Common myeloid progenitor, CD34-positive (primary cell): ENCODE measurements at regions not wholly inside any gene's neighbourhood (a gene's known extent, or its start where the extent isn't known, plus 50 kb on each side); places are given as distances from the start of the nearest gene placed in this dataset.

Experiments
- CTCF ChIA-PET: fragments of 350-600 bp; sonication (Branson Sonifier 250); formaldehyde crosslinking; loops from one replicate; lab custom pipeline; 2021; ENCODE audit warnings: antibody characterized with exemption; lab: Charles Lee
- POLR2A ChIA-PET: fragments of 350-600 bp; sonication (Branson Sonifier 250); formaldehyde crosslinking; loops from one replicate; lab custom pipeline; 2021; ENCODE audit warnings: antibody characterized with exemption; lab: Charles Lee
- DNase-seq, 3 donors: peaks; one replicate each; pipeline versions ENCODE4 v3.0.0 to v3.0.0-alpha.2; 2013
- H3K27ac ChIP-seq, 2 experiments: 1 replicate in 1 of 2; 2 replicates in 1 of 2; pipeline ENCODE4 v1.7.0; 2013; ENCODE audit warnings: inconsistent platforms in 2 of 2, low read length in 2 of 2, mild to moderate bottlenecking in 2 of 2, low read depth in 1 of 2, moderate library complexity in 1 of 2; ENCODE audit not compliant: severe bottlenecking in 2 of 2, insufficient read depth in 1 of 2, poor library complexity in 1 of 2
- H3K27me3 ChIP-seq, 5 experiments: replicated peaks in 2 of 5; 1 replicate in 3 of 5; 2 replicates in 2 of 5; pipeline versions ENCODE4 v1.6.1 to v1.7.0; 2013; ENCODE audit warnings: low read length in 4 of 5, mild to moderate bottlenecking in 2 of 5, moderate library complexity in 2 of 5, inconsistent platforms in 1 of 5; ENCODE audit not compliant: insufficient read depth in 5 of 5, control insufficient read depth in 4 of 5
- H3K36me3 ChIP-seq, 4 experiments: 1 replicate in 2 of 4; 2 replicates in 2 of 4; pipeline versions ENCODE4 v1.6.1 to v1.7.0; 2013; ENCODE audit warnings: low read length in 3 of 4, control low read depth in 1 of 4, mild to moderate bottlenecking in 1 of 4; ENCODE audit not compliant: control insufficient read depth in 4 of 4, insufficient read depth in 4 of 4
- H3K4me1 ChIP-seq, 4 experiments: 1 replicate in 3 of 4; 2 replicates in 1 of 4; pipeline versions ENCODE4 v1.6.1 to v1.7.1; 2013; ENCODE audit warnings: low read length in 3 of 4, mild to moderate bottlenecking in 3 of 4, control low read depth in 1 of 4, inconsistent platforms in 1 of 4, moderate library complexity in 1 of 4; ENCODE audit not compliant: control insufficient read depth in 4 of 4, insufficient read depth in 4 of 4; ENCODE audit errors: control extremely low read depth in 1 of 4
- H3K4me3 ChIP-seq, 7 experiments: 1 replicate in 4 of 7; 2 replicates in 3 of 7; pipeline versions ENCODE4 v1.5.1 to v1.7.0; 2013; ENCODE audit warnings: mild to moderate bottlenecking in 7 of 7, low read length in 6 of 7, moderate library complexity in 6 of 7, inconsistent platforms in 2 of 7, low read depth in 2 of 7, control low read depth in 1 of 7; ENCODE audit not compliant: insufficient read depth in 4 of 7, control insufficient read depth in 1 of 7; ENCODE audit errors: extremely low read depth in 1 of 7
- H3K9me3 ChIP-seq, 5 experiments: 1 replicate in 4 of 5; 2 replicates in 1 of 5; pipeline versions ENCODE4 v1.6.1 to v1.7.1; 2013; ENCODE audit warnings: low read length in 4 of 5, mild to moderate bottlenecking in 2 of 5, inconsistent platforms in 1 of 5, low read depth in 1 of 5, moderate library complexity in 1 of 5; ENCODE audit not compliant: control insufficient read depth in 4 of 5, insufficient read depth in 2 of 5; ENCODE audit errors: control extremely low read depth in 1 of 5
- WGBS: methylation state at CpG from one replicate; pipeline ENCODE4 v1.1.5; 2013; ENCODE audit not compliant: insufficient coverage; 5-methylcytosine and 5-hydroxymethylcytosine counted together

DNA sequence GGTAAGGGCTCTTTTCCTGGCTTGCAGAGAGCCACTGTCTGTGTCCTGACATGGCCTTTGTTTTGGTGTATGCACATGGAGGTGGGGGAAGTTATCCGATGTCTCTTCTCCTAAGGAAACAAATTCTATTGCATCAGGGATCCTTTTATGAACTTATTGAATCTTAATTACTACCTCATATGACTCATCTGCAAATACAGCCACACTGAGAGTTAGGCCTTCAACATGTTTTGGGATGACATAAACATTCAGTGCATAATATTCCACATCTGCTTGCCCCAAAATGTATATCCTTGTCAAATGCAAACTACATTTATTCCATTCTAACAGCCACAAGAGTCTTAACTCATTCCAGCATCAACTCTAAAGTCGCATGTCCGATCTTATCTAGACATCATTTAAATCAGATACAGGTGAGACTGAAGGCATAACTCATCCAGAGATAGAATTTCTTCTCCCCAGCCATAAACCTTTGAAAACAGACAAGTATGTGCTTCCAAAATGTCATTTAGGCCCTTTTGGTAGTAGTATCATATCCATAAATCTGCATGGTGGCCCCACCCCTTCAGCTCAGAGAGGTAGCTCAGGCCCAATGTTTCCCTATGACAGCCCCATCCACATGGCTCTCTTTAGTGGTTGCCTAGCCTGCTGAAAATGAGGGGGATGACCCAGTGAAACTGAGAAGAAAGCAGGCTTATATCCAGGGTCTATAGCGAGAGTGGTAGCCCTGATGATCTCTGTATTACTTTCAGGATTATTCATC is 289.5 kb upstream of the ALCAM start:
- POLR2A ChIA-PET = no interaction called here
- CTCF ChIA-PET = no interaction called here
- H3K4me3 ChIP-seq = no peak overlapping the region
- WGBS = 100% methylated on average over 1 of the region's 4 CpGs
- no peak overlapping the region for H3K27ac ChIP-seq
- no peaks in the 10 kb centered on the region for H3K4me1 ChIP-seq
- H3K36me3 ChIP-seq = no peaks in the 10 kb centered on the region
- no peaks in the 10 kb centered on the region for H3K27me3 ChIP-seq
- no peak for DNase-seq
- H3K9me3 ChIP-seq = peaks cover 0 to 2% (median 0%) of the 10 kb centered on the region in 5 experiments

DNA sequence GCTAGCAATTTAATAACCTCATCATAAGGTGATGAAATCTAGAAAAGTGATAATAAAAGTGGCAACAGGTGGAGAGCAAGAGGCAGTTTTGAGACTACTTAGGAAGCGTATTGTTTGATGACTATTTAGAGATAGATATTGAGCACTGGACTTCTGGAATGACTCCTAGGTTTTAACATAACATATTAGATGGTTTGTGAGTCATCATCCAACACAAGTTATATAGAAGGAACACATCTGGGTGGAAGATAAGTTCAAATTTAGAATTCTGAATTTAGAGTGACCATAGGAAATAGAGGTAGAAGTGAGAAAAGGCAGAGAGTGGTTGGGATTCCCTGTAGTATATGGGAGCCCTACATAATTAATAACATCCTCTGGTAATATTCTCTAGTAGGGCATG is 282.8 kb upstream of the ALCAM start:
- WGBS = no CpG with 5 or more reads among the region's 1 CpG
- H3K27me3 ChIP-seq = no peaks in the 10 kb centered on the region
- no peak overlapping the region for H3K4me3 ChIP-seq
- POLR2A ChIA-PET = no interaction called here
- no peak for DNase-seq
- H3K4me1 ChIP-seq = no peaks in the 10 kb centered on the region
- H3K9me3 ChIP-seq = no peaks in the 10 kb centered on the region
- no peak overlapping the region for H3K27ac ChIP-seq
- no peaks in the 10 kb centered on the region for H3K36me3 ChIP-seq
- CTCF ChIA-PET = no interaction called here

DNA sequence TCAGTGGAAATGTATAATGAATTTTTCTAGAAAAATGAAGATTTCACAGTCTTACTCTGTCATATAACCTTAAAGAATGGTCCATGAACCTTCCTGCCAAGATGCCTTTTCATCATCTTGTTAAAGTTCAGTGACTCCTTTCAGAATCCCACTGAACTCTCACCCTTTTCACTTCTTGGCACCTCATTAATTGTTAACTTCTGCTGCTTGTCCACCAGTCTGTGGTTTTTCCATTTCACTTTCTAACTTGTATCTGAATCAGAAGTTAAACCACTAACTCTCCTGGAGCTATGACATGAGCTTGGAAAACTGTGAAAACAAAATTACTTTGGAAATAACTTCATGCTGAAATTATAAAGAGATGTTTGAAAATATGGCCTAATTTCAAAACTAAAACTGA is 281.2 kb upstream of the ALCAM start:
- H3K36me3 ChIP-seq = no peaks in the 10 kb centered on the region
- H3K4me3 ChIP-seq = no peak overlapping the region
- no peaks in the 10 kb centered on the region for H3K9me3 ChIP-seq
- POLR2A ChIA-PET = no interaction called here
- no peaks in the 10 kb centered on the region for H3K4me1 ChIP-seq
- no peaks in the 10 kb centered on the region for H3K27me3 ChIP-seq
- no peak for DNase-seq
- H3K27ac ChIP-seq = no peak overlapping the region
- CTCF ChIA-PET = no interaction called here

DNA sequence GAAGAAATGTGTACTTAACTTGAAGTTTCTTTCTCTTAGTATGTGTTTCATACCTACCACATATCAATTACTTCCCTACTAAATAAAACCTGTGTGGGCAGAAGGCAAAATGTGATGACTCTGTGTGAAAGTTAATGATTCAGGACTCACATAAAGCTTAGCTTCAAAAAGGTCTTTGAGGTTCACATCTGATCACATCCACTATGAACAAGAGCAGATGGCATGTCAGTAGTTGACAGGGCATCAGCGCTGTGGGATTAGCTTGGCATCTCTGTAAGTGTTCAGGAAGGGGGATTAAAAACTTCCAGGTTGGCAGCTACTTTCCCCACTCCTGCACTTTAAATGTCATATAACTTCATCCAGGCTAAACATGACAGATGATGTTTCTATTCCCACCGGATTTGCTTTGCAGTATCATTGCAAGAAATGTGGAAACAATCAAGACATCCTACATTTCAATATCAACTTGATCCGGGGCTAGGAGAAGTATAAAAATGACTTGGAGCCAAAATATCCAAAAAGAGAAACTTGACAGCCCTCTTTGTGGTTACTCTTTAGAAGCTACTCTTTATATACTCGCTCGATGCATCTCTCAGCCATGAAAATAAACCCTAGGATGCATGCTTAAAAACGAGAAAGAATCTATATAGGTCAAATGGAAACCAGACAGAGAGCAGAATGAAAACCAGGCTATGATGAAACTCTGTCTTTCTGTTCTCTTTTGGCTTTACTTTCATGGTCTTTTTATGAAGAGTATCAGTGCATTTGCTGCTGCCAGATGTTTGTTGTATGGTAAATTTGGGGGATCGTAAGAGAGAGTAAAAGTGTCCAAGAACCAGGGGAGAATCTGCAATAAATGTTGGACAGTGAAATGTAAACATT is 273.1 kb upstream of the ALCAM start:
- 94% methylated on average over 4 of the region's 7 CpGs for WGBS
- H3K27me3 ChIP-seq = peaks cover 0 to 2% (median 0%) of the 10 kb centered on the region in 5 experiments

DNA sequence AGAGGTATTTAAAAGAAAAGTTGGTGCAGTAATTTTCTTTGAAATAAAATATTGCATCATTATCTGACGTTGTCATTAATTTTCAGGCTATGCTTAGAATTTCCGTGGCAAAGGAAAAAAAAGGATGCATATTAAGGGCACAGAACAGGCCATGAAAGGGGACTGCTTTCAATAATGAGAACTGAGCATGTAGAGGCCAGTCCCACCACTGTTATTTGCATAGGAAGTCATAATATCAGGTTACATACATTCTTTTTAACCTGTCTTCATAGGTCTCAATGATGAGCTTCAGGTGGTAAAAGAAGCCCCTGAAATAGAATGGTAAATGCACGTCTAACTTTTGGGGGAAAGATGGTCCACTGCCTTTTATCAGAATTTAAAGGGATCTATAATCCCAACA is 272.1 kb upstream of the ALCAM start:
- Histone ChIP-seq H3K27me3 (peaks cover 0 to 2% (median 0%) of the 10 kb centered on the region in 5 experiments), H3K9me3 (no peaks in the 10 kb centered on the region), H3K4me3 (no peak overlapping the region), H3K27ac (no peak overlapping the region), H3K4me1 (no peaks in the 10 kb centered on the region), H3K36me3 (no peaks in the 10 kb centered on the region)
- CTCF ChIA-PET = interaction anchor here (1.6 kb wide), 1 partner anchor 9 kb away, joined by 3 read pairs; no protein-coding TSS in a partner anchor
- WGBS = 77% methylated on average over 2 of the region's 3 CpGs
- no peak for DNase-seq
- POLR2A ChIA-PET = no interaction called here

More for the DNA sequence above, 273.1 kb upstream of the ALCAM start:
- DNase-seq = no peak
- ChIA-PET CTCF (interaction anchor here (1.1 kb wide), 1 partner anchor 16 kb away, joined by 4 read pairs; no protein-coding TSS in a partner anchor), POLR2A (no interaction called here)
- Histone ChIP-seq H3K36me3 (no peaks in the 10 kb centered on the region), H3K4me3 (no peak overlapping the region), H3K9me3 (no peaks in the 10 kb centered on the region), H3K4me1 (no peaks in the 10 kb centered on the region), H3K27ac (no peak overlapping the region)

DNA sequence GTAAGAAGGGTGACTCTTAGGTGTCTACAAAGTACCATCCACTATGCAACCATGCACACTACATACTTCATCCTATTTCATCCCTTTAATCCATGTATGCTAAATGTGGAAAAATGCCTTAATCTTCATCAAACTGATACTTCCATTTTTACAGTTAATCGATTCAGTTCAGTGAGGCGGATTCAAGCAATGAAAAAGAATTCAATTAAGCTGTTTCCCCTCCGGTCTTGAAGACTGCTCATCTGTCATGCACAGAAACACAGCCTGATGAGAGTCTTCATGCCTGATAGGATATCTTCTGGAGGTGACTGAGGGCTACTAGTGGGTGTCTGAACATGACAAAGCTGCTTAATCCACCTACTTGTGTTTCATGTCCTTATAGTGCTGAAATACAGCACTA is 270.6 kb upstream of the ALCAM start:
- Histone ChIP-seq H3K4me3 (no peak overlapping the region), H3K9me3 (no peaks in the 10 kb centered on the region)
- POLR2A ChIA-PET = no interaction called here

DNA sequence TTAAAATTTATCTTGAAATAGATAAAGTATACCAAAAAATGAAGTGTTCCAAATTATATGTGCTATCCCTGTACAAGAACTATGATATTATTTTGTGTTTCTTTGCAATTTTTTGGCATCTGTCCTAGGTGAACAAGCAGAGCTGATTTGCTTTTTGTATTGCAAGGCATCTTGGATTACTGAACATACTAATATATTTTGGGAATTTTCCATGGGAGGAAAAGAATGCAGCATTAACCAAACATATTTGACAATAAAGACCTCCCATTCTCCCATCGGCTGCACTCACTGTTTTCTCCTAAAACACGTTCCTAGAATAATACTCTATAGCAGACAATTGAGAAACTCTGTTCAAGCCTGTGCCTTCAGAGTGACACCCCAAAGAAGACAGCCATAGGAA is 265.1 kb upstream of the ALCAM start:
- POLR2A ChIA-PET = no interaction called here
- WGBS = no CpG with 5 or more reads among the region's 2 CpGs

More for the DNA sequence above, 270.6 kb upstream of the ALCAM start:
- no peak for DNase-seq
- Histone ChIP-seq H3K36me3 (no peaks in the 10 kb centered on the region), H3K27me3 (peaks cover 0 to 2% (median 0%) of the 10 kb centered on the region in 5 experiments), H3K27ac (no peak overlapping the region), H3K4me1 (no peaks in the 10 kb centered on the region)
- CTCF ChIA-PET = interaction anchor here (1.6 kb wide), 1 partner anchor 8 kb away, joined by 3 read pairs; no protein-coding TSS in a partner anchor
- 90% methylated on average over 3 of the region's 3 CpGs for WGBS

More for the DNA sequence above, 265.1 kb upstream of the ALCAM start:
- H3K36me3 ChIP-seq = no peaks in the 10 kb centered on the region
- no peak overlapping the region for H3K4me3 ChIP-seq
- CTCF ChIA-PET = interaction anchor here (1.5 kb wide), 1 partner anchor 15 kb away, joined by 3 read pairs; no protein-coding TSS in a partner anchor
- no peak for DNase-seq
- H3K4me1 ChIP-seq = no peaks in the 10 kb centered on the region
- H3K27me3 ChIP-seq = peaks cover 0 to 2% (median 0%) of the 10 kb centered on the region in 5 experiments
- no peak overlapping the region for H3K27ac ChIP-seq
- no peaks in the 10 kb centered on the region for H3K9me3 ChIP-seq
